Endothelial cell of umbilical vein (primary cell): ENCODE measurements at regions not wholly inside any gene's neighbourhood (a gene's known extent, or its start where the extent isn't known, plus 50 kb on each side); places are given as distances from the start of the nearest gene placed in this dataset.
"Not testable (repeated sequence)": the region's sequence is repeated elsewhere in the genome, so short reads cannot be mapped to it uniquely, and the experiment has no call there.

Experiments used
- EZH2 ChIP-seq: IDR thresholded peaks from 2 replicates; pipeline ENCODE4 v1.6.1; 2012; ENCODE audit warnings: borderline replicate concordance, low read depth, mild to moderate bottlenecking, moderate library complexity, low read length, inconsistent platforms; ENCODE audit not compliant: severe bottlenecking
- FOS ChIP-seq: IDR thresholded peaks from 2 replicates; pipeline ENCODE4 v1.6.1; 2011; ENCODE audit warnings: mild to moderate bottlenecking, low read length, moderate library complexity, borderline replicate concordance; ENCODE audit not compliant: insufficient read depth
- GATA2 ChIP-seq: IDR thresholded peaks from 2 replicates; pipeline ENCODE4 v1.7.0; 2011; ENCODE audit warnings: low read depth, mild to moderate bottlenecking, moderate library complexity, mixed read lengths, low read length; ENCODE audit not compliant: insufficient read length, insufficient read depth
- JUN ChIP-seq: IDR thresholded peaks from 2 replicates; pipeline ENCODE4 v1.6.1; 2011; ENCODE audit warnings: borderline replicate concordance, low read depth; ENCODE audit not compliant: insufficient read length, insufficient read depth
- MAX ChIP-seq: IDR thresholded peaks from 2 replicates; pipeline ENCODE4 v1.6.1; 2011; ENCODE audit not compliant: insufficient read depth, insufficient read length
- MYC ChIP-seq: IDR thresholded peaks from one replicate; pipeline ENCODE4 v1.6.1; 2011; ENCODE audit warnings: mild to moderate bottlenecking, low read depth, low read length
- POLR2A ChIP-seq: IDR thresholded peaks from 2 replicates; pipeline ENCODE4 v1.6.1; 2012; ENCODE audit warnings: low read depth, mild to moderate bottlenecking, control low read depth, low read length
- POLR2AphosphoS5 ChIP-seq: IDR thresholded peaks from 2 replicates; pipeline ENCODE4 v1.6.1; 2012; ENCODE audit warnings: low read depth, mild to moderate bottlenecking, control low read depth, low read length, moderate library complexity; ENCODE audit not compliant: insufficient read depth
- TF ChIP-seq, protein P1 (sequence below), 2 donors: IDR thresholded peaks; 1 replicate in 1 of 2; 2 replicates in 1 of 2; pipeline ENCODE4 v1.5.1; 2011; ENCODE audit warnings: low read length in 2 of 2, mild to moderate bottlenecking in 2 of 2, moderate library complexity in 2 of 2, control low read depth in 1 of 2, inconsistent platforms in 1 of 2, low read depth in 1 of 2; ENCODE audit not compliant: insufficient read depth in 1 of 2; ENCODE audit errors: extremely low read depth in 1 of 2

GRCh38 chr2:23056846-23057245 is 328.1 kb upstream of the KLHL29 start:
- TF ChIP-seq, protein P1, sequence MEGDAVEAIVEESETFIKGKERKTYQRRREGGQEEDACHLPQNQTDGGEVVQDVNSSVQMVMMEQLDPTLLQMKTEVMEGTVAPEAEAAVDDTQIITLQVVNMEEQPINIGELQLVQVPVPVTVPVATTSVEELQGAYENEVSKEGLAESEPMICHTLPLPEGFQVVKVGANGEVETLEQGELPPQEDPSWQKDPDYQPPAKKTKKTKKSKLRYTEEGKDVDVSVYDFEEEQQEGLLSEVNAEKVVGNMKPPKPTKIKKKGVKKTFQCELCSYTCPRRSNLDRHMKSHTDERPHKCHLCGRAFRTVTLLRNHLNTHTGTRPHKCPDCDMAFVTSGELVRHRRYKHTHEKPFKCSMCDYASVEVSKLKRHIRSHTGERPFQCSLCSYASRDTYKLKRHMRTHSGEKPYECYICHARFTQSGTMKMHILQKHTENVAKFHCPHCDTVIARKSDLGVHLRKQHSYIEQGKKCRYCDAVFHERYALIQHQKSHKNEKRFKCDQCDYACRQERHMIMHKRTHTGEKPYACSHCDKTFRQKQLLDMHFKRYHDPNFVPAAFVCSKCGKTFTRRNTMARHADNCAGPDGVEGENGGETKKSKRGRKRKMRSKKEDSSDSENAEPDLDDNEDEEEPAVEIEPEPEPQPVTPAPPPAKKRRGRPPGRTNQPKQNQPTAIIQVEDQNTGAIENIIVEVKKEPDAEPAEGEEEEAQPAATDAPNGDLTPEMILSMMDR (IDR thresholded peaks at IDR 0.05; ENCODE audit: extremely low read depth in 1 of 2, insufficient read depth in 1 of 2, low read depth in 1 of 2, low read length in 2 of 2) = not testable (repeated sequence)
- not testable (repeated sequence) for TF ChIP-seq POLR2A, POLR2AphosphoS5, JUN, MAX, EZH2, MYC, GATA2, FOS
